ENCODE measurements at regions not wholly inside any gene's neighbourhood (a gene's known extent, or its start where the extent isn't known, plus 50 kb on each side); places are given as distances from the start of the nearest gene placed in this dataset.

- no peak for TF ChIP-seq CTCF (IDR thresholded peaks at IDR 0.05)
- TF ChIP-seq REST (IDR thresholded peaks at IDR 0.05; ENCODE audit: insufficient read depth in 1 of 2, low read depth in 2 of 2, low read length in 1 of 2), result no peak
- TF ChIP-seq TCF7L2 (IDR thresholded peaks at IDR 0.05; ENCODE audit: low read depth, low read length), result no peak
- TF ChIP-seq SIN3A (IDR thresholded peaks at IDR 0.05; ENCODE audit: borderline replicate concordance, insufficient read depth, low read depth, low read length), result no peak
Observed at GRCh38 chr14:86772075-86772474, 1220.9 kb downstream of the GALC start.

All from Panc1 (cell line).